Body of pancreas (tissue), 4 donors: ENCODE measurements at regions not wholly inside any gene's neighbourhood (a gene's known extent, or its start where the extent isn't known, plus 50 kb on each side); places are given as distances from the start of the nearest gene placed in this dataset.

Experiments
- CTCF ChIP-seq, 7 experiments: fragments of 450-650 bp in 4 of 7; fragments of 200-600 bp in 3 of 7; sonication (generic) in 3 of 7; IDR thresholded peaks; one replicate each; pipeline ENCODE4 v1.5.1; 2016 to 2019; ENCODE audit warnings: antibody characterized with exemption in 7 of 7
- POLR2A ChIP-seq, 3 donors: fragments of 450-650 bp; IDR thresholded peaks; one replicate each; pipeline ENCODE4 v1.6.1; 2016; ENCODE audit warnings: antibody characterized with exemption in 3 of 3, mild to moderate bottlenecking in 2 of 3

GRCh38 chr4:159608436-159608835, 505.6 kb downstream of the RAPGEF2 start:
- TF ChIP-seq POLR2A (IDR thresholded peaks at IDR 0.05) = no peak
- TF ChIP-seq CTCF (IDR thresholded peaks at IDR 0.05) = peak in 4 of 7 experiments; percentile 17 to 37 (median 33)
